ENCODE measurements at regions not wholly inside any gene's neighbourhood (a gene's known extent, or its start where the extent isn't known, plus 50 kb on each side); places are given as distances from the start of the nearest gene placed in this dataset.
A peak's percentile ranks its signal among the peaks of the same experiment; 100 is the strongest.

- H3K9me3 ChIP-seq (ENCODE audit: insufficient read depth, low read depth, low read length): no peaks in the 10 kb centered on the region
- TF ChIP-seq EZH2phosphoT487 (IDR thresholded peaks at IDR 0.05; ENCODE audit: borderline replicate concordance) (no peak), CTCF (conservative IDR thresholded peaks at IDR 0.05; ENCODE audit: low read length) (no peak)
- no peaks in the 10 kb centered on the region for H3K36me3 ChIP-seq (ENCODE audit: insufficient read depth, low read length)
- H3K9ac ChIP-seq (ENCODE audit: low read depth, low read length, poor library complexity, severe bottlenecking): no peak overlapping the region
- peaks cover 32% of the 10 kb centered on the region for H3K4me1 ChIP-seq (ENCODE audit: insufficient read depth, low read length, poor library complexity, severe bottlenecking)
- H3K4me2 ChIP-seq (ENCODE audit: low read depth, low read length, poor library complexity, severe bottlenecking): peak overlapping the region; percentile 61
- peak overlapping the region; percentile 43; the same call in 1 of the 2 replicates for H2AFZ ChIP-seq (ENCODE audit: low read length)
- H3K27me3 ChIP-seq (ENCODE audit: insufficient read depth, low read length, poor library complexity, severe bottlenecking): no peaks in the 10 kb centered on the region
- no peaks in the 10 kb centered on the region for H3K9me2 ChIP-seq (replicated peaks; ENCODE audit: low read depth, low read length)
- H3K79me2 ChIP-seq (ENCODE audit: insufficient read depth, low read length): no peaks in the 10 kb centered on the region
- H3K4me3 ChIP-seq (ENCODE audit: low read length, poor library complexity, severe bottlenecking): no peak overlapping the region
- no peaks in the 10 kb centered on the region for H4K20me1 ChIP-seq (ENCODE audit: insufficient read depth, low read length, poor library complexity, severe bottlenecking)
- no peaks in the 10 kb centered on the region for H3F3A ChIP-seq (ENCODE audit: low read depth)
These were observed 62.7 kb upstream of the TAF1B start for GRCh38 chr2:9780368-9781130.

- Histone ChIP-seq H3K4me1 (ENCODE audit: insufficient read depth, low read length, poor library complexity, severe bottlenecking) (peaks cover 32% of the 10 kb centered on the region), H3F3A (ENCODE audit: low read depth) (no peaks in the 10 kb centered on the region), H3K9ac (ENCODE audit: low read depth, low read length, poor library complexity, severe bottlenecking) (no peak overlapping the region), H2AFZ (ENCODE audit: low read length) (no peak overlapping the region), H3K4me3 (ENCODE audit: low read length, poor library complexity, severe bottlenecking) (no peak overlapping the region), H4K20me1 (ENCODE audit: insufficient read depth, low read length, poor library complexity, severe bottlenecking) (no peaks in the 10 kb centered on the region), H3K4me2 (ENCODE audit: low read depth, low read length, poor library complexity, severe bottlenecking) (no peak overlapping the region), H3K9me2 (replicated peaks; ENCODE audit: low read depth, low read length) (no peaks in the 10 kb centered on the region), H3K27me3 (ENCODE audit: insufficient read depth, low read length, poor library complexity, severe bottlenecking) (no peaks in the 10 kb centered on the region), H3K79me2 (ENCODE audit: insufficient read depth, low read length) (no peaks in the 10 kb centered on the region), H3K36me3 (ENCODE audit: insufficient read depth, low read length) (no peaks in the 10 kb centered on the region), H3K9me3 (ENCODE audit: insufficient read depth, low read depth, low read length) (no peaks in the 10 kb centered on the region)
- TF ChIP-seq CTCF (conservative IDR thresholded peaks at IDR 0.05; ENCODE audit: low read length): no peak
- TF ChIP-seq EZH2phosphoT487 (IDR thresholded peaks at IDR 0.05; ENCODE audit: borderline replicate concordance): no peak
These were observed 62.0 kb upstream of the TAF1B start for GRCh38 chr2:9781252-9781651.

- no peak overlapping the region for H3K9ac ChIP-seq (ENCODE audit: low read depth, low read length, poor library complexity, severe bottlenecking)
- H3K9me3 ChIP-seq (ENCODE audit: insufficient read depth, low read depth, low read length): no peaks in the 10 kb centered on the region
- no peaks in the 10 kb centered on the region for H3F3A ChIP-seq (ENCODE audit: low read depth)
- no peak overlapping the region for H2AFZ ChIP-seq (ENCODE audit: low read length)
- H3K27me3 ChIP-seq (ENCODE audit: insufficient read depth, low read length, poor library complexity, severe bottlenecking): no peaks in the 10 kb centered on the region
- H3K4me1 ChIP-seq (ENCODE audit: insufficient read depth, low read length, poor library complexity, severe bottlenecking): peaks cover 32% of the 10 kb centered on the region
- no peaks in the 10 kb centered on the region for H3K9me2 ChIP-seq (replicated peaks; ENCODE audit: low read depth, low read length)
- H3K4me3 ChIP-seq (ENCODE audit: low read length, poor library complexity, severe bottlenecking): no peak overlapping the region
- H3K36me3 ChIP-seq (ENCODE audit: insufficient read depth, low read length): no peaks in the 10 kb centered on the region
- no peak overlapping the region for H3K4me2 ChIP-seq (ENCODE audit: low read depth, low read length, poor library complexity, severe bottlenecking)
- H4K20me1 ChIP-seq (ENCODE audit: insufficient read depth, low read length, poor library complexity, severe bottlenecking): no peaks in the 10 kb centered on the region
- TF ChIP-seq EZH2phosphoT487 (IDR thresholded peaks at IDR 0.05; ENCODE audit: borderline replicate concordance): no peak
- 0 out of 2 replicates have a peak, but pooled peaks have one; percentile 15 for TF ChIP-seq CTCF (conservative IDR thresholded peaks at IDR 0.05; ENCODE audit: low read length)
- H3K79me2 ChIP-seq (ENCODE audit: insufficient read depth, low read length): no peaks in the 10 kb centered on the region
These were observed 61.0 kb upstream of the TAF1B start for GRCh38 chr2:9782197-9782719.
